ENCODE measurements at regions not wholly inside any gene's neighbourhood (a gene's known extent, or its start where the extent isn't known, plus 50 kb on each side); places are given as distances from the start of the nearest gene placed in this dataset.
"Not testable (repeated sequence)": the region's sequence is repeated elsewhere in the genome, so short reads cannot be mapped to it uniquely, and the experiment has no call there.

DNA sequence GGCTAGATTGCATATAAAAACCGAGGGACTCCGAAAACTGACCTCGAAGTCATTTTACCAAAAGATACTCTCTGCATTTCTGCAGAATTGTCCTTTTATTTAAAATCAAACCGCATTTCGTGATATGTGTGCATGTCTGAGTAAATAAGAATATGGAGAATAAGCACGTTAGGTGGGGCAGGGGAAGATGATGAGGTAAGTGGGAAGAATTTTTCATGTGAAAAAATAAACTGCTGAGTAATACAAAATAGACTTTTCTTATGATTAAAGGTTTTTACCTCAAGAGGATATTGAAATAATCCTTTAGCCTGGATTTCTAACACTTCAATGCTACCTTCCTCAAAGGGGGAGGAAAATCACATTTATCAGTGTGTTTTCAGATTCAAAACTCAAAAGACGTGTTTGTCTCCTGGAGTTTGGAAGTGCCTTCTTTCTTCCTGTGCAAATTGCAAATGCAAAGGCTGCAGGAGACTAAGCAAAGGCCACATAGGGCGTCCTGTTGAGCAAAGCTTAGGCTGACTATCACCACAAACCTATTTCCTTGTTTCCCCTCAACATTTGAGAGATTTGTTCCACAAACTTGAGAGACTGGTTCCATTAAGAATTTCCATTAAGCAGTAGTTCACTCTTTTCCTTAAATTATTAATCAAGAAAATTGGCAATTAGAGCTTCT lies 813.5 kb downstream of the MCTP2 start:
- H3K27me3 Mint-ChIP-seq: no peaks in the 10 kb centered on the region
- DNase-seq: no peak
- no peaks in the 10 kb centered on the region for H3K4me1 Mint-ChIP-seq (ENCODE audit: low read depth)
- no peaks in the 10 kb centered on the region for H3K36me3 Mint-ChIP-seq (ENCODE audit: low read depth)
- H3K4me3 Mint-ChIP-seq: no peak overlapping the region
- no peak overlapping the region for H3K27ac Mint-ChIP-seq
- peaks cover 21% of the 10 kb centered on the region for H3K9me3 Mint-ChIP-seq

DNA sequence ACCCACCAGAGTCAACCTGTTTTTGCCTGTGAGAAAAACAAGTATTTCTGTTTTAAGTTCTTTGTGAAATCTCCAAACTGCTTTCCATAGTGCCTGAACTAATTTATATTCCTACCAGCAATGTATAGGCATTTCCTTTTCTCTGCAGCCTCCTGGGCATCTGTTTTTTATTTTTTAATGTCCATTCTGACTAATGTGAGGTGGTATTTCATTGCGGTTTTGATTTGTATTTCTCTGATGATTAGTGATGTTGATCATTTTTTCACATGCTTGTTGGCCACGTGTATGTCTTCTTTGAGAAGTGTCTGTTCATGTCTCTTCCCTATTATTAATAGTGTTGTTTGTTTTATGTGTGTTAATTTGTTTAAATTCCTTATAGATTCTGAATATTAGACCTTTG lies 820.5 kb downstream of the MCTP2 start:
- no peaks in the 10 kb centered on the region for H3K27me3 Mint-ChIP-seq
- peaks cover 28% of the 10 kb centered on the region for H3K9me3 Mint-ChIP-seq
- DNase-seq: no peak
- no peaks in the 10 kb centered on the region for H3K36me3 Mint-ChIP-seq (ENCODE audit: low read depth)
- H3K4me1 Mint-ChIP-seq (ENCODE audit: low read depth): no peaks in the 10 kb centered on the region
- H3K27ac Mint-ChIP-seq: no peak overlapping the region
- no peak overlapping the region for H3K4me3 Mint-ChIP-seq

DNA sequence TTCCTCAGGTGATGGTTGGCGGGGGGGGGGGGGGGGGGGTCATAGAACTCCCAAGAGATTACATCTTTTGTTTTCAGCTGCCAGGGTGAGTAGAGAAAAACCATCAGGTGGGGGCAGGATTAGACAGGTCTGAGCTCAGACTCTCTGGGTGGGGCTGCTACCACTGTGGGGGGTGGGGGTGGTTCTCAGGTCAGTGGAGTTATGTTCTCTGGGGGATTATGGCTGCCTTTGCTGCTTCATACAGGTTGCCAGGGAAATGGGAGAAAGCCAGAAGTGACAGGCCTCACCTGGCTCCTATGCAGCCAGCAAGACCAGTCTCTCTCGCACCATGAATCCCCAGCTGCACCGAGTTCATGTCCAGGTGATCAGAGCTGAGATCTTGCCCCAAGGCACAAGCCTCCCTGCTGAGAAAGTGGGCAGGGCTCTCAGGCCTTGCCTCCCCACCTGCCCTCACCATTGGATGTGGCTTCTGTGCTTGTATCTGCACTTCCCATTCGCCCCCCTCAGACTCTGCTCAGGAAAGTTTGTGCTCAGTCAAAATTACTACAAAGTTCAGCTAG lies 828.1 kb downstream of the MCTP2 start:
- H3K9me3 Mint-ChIP-seq: peaks cover 16% of the 10 kb centered on the region

DNA sequence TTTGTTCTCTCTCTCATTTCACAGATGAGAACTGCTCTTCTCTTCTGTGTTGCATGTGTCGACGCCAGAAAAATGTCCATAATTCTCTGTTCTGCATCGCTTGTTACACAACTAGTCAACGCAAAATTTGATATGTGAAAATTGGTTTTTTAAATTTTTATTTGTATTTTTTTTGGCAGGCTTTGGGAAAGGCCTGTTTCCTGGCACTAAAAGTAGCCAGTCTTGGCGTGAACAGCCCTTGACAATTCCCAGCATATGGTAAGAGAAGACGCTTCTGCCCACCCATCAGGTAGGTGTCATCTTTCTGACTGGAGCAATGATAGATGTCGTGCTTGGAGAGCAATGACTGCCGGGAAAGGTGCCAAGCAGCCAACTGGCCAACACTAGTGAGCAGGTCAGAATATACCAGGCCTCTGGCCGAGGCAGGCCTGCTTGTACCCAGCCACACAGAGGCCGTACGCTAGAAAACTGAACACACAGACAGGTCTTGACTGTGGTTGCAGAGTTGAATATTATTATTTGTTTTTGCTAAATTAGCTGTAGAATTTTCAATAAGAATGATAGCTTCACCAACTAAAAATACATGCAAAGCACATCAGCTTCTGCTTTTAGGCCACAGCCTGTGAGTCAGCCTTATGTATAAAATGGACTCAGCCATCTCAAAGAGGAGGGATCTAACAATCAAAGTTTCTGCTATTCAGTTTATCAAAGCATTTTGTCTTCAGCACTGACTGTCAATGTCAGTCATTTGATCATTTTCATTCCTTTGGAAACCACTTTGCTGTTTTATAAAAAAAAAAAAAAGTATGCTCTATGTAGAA lies 837.5 kb downstream of the MCTP2 start:
- DNase-seq: no peak
- Mint-ChIP-seq H3K4me1 (ENCODE audit: low read depth) (no peaks in the 10 kb centered on the region), H3K27me3 (peaks cover 6% of the 10 kb centered on the region), H3K36me3 (ENCODE audit: low read depth) (no peaks in the 10 kb centered on the region), H3K4me3 (no peak overlapping the region), H3K9me3 (peaks cover 14% of the 10 kb centered on the region), H3K27ac (no peak overlapping the region)

More for the DNA sequence above, 828.1 kb downstream of the MCTP2 start:
- Mint-ChIP-seq H3K4me3 (no peak overlapping the region), H3K36me3 (ENCODE audit: low read depth) (no peaks in the 10 kb centered on the region), H3K27me3 (peaks cover 12% of the 10 kb centered on the region), H3K4me1 (ENCODE audit: low read depth) (no peaks in the 10 kb centered on the region), H3K27ac (no peak overlapping the region)
- no peak for DNase-seq

DNA sequence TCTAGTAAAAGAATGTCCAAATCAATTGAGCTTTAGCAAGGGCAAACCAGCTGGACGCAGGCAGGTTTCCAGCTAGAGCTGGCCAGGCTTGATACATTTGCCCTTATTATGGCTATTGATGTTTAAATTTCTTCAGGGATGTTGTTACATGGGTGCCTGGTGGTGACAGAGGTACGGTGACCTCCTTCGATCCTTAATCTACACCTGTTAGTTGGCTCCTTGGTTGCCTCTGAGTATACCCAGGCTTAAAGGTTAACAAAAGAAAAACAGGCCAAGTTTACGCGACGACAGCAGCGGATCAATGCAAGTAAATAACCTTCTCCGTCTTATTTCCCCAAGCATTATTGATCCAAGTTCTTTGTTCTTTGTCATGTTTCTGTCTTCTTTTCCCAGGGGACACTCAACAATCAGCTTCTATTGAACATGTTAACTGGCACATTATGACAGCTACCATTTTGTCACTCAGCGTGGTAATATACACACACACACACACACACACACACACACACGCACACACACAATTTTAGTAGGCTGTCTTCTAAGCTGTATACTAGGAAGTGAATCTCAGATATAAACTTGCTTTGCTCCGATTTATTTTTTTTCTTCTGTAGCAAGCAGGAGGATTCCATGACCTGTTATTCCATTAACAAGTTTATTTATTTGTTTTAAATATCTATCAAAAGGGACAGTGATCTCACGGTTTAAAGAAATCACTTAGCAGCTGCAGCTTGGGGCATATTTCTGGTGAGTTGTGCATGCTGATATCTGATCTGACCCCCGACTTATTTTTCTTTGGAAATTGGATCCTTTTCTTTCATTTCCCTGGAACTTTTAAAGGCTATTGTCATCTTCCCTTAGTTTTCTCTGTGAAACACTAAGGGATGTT lies 844.7 kb downstream of the MCTP2 start:
- Mint-ChIP-seq H3K27me3 (peaks cover 6% of the 10 kb centered on the region), H3K27ac (no peak overlapping the region), H3K4me3 (no peak overlapping the region), H3K36me3 (ENCODE audit: low read depth) (no peaks in the 10 kb centered on the region), H3K9me3 (peaks cover 5% of the 10 kb centered on the region), H3K4me1 (ENCODE audit: low read depth) (no peaks in the 10 kb centered on the region)
- no peak for DNase-seq

DNA sequence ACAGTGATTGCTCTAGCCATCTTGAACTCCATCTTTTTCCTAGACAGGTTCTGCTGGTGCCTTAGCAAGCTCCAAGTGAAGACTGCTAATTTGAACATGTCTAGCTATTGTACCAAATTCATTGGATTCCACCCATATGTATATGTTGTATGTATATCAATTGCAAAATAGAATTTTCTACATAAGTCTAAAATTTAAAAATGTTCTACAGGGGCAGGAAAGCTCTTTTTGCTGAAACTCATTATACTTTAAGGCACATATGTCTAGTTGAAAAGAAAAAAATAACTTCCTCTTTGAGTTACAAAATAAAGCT lies 845.3 kb downstream of the MCTP2 start:
- peaks cover 5% of the 10 kb centered on the region for H3K9me3 Mint-ChIP-seq
- peaks cover 6% of the 10 kb centered on the region for H3K27me3 Mint-ChIP-seq

DNA sequence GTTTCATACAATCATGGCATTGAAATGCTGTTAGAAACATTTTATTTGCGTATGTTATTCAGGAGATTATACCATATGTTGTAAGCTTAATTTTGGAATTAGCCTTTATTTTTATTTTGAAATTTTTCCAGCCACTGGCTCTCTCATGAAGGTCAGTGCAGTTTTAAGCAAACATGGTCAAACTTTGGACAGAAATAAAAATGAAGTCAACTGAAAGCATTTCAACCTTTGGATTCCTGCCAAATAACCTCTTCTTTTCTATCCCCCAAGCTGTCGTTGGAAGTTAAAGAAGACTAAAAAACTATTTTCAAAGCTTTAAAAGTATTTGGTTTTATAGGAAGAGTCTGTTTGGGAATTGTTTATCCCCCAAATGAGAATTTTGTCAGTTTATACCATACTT lies 846.6 kb downstream of the MCTP2 start:
- Mint-ChIP-seq H3K9me3 (peaks cover 5% of the 10 kb centered on the region), H3K4me3 (no peak overlapping the region), H3K27ac (no peak overlapping the region), H3K27me3 (no peaks in the 10 kb centered on the region), H3K4me1 (ENCODE audit: low read depth) (no peaks in the 10 kb centered on the region), H3K36me3 (ENCODE audit: low read depth) (no peaks in the 10 kb centered on the region)
- DNase-seq: no peak

More for the DNA sequence above, 845.3 kb downstream of the MCTP2 start:
- Mint-ChIP-seq H3K36me3 (ENCODE audit: low read depth) (no peaks in the 10 kb centered on the region), H3K4me1 (ENCODE audit: low read depth) (no peaks in the 10 kb centered on the region), H3K27ac (no peak overlapping the region), H3K4me3 (no peak overlapping the region)
- DNase-seq: no peak

DNA sequence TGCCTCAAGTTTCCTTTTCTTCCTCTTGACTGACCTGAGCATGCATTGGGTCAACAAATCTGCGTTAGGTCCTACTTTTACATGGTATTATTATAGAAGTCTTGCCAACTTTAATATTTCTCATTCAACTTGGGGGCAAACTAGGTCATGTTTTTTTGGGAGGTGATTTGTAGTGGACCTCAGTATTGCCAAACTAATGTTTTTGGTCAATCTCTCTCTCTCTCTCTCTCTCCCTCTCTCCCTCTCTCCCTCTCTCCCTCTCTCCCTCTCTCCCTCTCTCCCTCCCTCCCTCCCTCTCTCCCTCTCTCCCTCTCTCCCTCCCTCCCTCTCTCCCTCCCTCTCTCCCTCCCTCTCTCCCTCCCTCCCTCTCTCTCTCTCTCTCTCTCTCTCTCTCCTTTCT lies 848.9 kb downstream of the MCTP2 start:
- not testable (repeated sequence) for DNase-seq; H3K4me3 Mint-ChIP-seq; H3K36me3 Mint-ChIP-seq (ENCODE audit: low read depth); H3K4me1 Mint-ChIP-seq (ENCODE audit: low read depth); H3K27ac Mint-ChIP-seq; H3K27me3 Mint-ChIP-seq; H3K9me3 Mint-ChIP-seq

DNA sequence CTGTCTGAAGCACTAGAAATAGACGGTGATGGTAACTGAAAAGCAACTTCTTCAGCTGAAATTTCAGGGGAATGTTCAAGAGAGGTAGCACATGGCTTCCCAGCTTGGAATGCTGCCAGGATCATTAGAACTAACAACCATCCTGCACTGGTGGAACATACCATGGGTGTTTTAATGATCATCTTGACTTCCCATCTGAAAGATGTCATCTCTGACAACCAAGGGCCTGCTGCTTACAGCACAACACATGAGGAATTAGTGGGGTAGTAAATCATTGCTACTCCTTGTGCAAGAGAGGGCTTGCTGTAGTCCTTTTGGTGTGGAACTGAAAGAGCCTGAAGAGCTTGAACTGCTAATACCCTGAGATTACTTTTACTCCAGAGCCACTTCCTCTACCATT lies 853.7 kb downstream of the MCTP2 start:
- no peak for DNase-seq
- H3K4me1 Mint-ChIP-seq (ENCODE audit: low read depth): no peaks in the 10 kb centered on the region
- no peaks in the 10 kb centered on the region for H3K27me3 Mint-ChIP-seq

DNA sequence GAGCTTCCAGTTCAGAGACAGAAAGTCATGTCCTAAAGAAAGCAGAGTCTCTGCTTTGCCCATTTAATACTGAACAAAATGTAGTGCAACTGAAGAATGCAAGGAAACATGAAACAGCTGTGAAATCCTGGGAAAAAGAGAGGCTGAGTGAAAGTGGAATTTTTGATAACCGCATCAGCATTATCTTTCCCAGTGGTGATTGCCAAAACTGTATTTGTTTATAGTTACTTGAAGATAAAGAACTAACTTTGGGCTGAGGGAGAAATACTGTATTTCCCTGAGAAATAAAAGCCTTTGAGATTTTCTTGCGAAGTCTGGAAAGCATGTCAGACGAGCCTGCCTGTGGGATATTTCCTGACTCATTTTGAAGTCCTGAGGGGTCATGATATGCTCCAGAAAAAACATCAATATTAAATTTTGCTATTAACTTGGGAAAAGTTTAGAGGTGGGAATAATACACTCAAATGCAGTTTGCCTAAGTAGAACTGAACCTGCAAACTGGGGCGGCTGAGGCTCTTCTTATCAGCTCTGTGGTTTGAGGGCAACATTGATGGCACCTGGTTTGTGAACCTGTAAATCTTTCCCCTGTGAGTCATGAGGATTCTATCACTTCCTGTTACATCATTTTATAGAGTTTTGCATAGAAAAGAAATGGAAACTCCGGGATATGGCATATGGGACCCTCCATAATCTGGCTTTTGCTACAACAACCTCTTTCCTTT lies 855.3 kb downstream of the MCTP2 start:
- no peak for DNase-seq
- no peaks in the 10 kb centered on the region for H3K36me3 Mint-ChIP-seq (ENCODE audit: low read depth)

More for the DNA sequence above, 853.7 kb downstream of the MCTP2 start:
- Mint-ChIP-seq H3K27ac (no peak overlapping the region), H3K36me3 (ENCODE audit: low read depth) (no peaks in the 10 kb centered on the region), H3K9me3 (peaks cover 2% of the 10 kb centered on the region), H3K4me3 (no peak overlapping the region)

DNA sequence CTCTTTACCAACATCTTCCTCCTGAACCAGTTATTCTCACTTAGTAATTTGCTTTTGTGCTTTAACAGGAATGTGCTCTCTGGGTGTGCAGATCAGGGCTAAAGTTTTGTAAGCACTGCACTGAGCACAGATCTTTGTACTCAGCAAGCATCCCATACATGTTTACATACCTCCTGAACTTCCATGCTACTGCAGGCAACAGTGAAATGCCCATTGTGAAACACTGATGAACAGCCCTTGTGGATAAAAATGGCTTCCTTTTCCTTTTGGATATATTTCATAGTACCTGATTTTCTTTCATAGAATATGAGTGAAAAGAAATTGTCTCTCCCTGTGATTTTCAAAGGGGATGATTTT lies 855.9 kb downstream of the MCTP2 start:
- no peaks in the 10 kb centered on the region for H3K9me3 Mint-ChIP-seq
- no peaks in the 10 kb centered on the region for H3K4me1 Mint-ChIP-seq (ENCODE audit: low read depth)
- no peak overlapping the region for H3K27ac Mint-ChIP-seq
- no peaks in the 10 kb centered on the region for H3K36me3 Mint-ChIP-seq (ENCODE audit: low read depth)
- H3K4me3 Mint-ChIP-seq: no peak overlapping the region
- H3K27me3 Mint-ChIP-seq: no peaks in the 10 kb centered on the region
- no peak for DNase-seq

More for the DNA sequence above, 855.3 kb downstream of the MCTP2 start:
- H3K27ac Mint-ChIP-seq: no peak overlapping the region
- H3K4me1 Mint-ChIP-seq (ENCODE audit: low read depth): no peaks in the 10 kb centered on the region
- H3K27me3 Mint-ChIP-seq: no peaks in the 10 kb centered on the region
- H3K9me3 Mint-ChIP-seq: no peaks in the 10 kb centered on the region
- no peak overlapping the region for H3K4me3 Mint-ChIP-seq

DNA sequence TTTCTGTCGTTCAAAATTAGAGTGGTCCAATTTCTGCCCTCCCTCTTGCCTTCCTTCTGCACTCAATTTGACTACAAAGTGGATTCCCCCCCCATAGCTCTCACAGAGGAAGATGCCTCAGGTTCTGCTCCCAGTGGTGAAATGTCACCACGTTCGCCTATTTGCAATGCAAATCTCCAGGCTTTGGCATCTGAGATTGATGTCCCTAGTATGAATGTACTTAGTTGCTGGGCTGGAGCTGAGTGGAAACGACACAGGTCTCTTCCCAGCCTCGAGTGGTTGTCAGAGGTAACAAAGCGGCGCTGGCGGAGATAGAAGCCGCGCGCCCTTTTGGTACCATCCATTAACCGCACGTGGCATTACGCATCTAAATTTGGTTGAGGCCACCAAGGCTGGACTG lies 860.1 kb downstream of the MCTP2 start:
- no peaks in the 10 kb centered on the region for H3K27me3 Mint-ChIP-seq
- no peaks in the 10 kb centered on the region for H3K9me3 Mint-ChIP-seq
- no peaks in the 10 kb centered on the region for H3K36me3 Mint-ChIP-seq (ENCODE audit: low read depth)
- H3K4me3 Mint-ChIP-seq: no peak overlapping the region
- no peak overlapping the region for H3K27ac Mint-ChIP-seq
- no peaks in the 10 kb centered on the region for H3K4me1 Mint-ChIP-seq (ENCODE audit: low read depth)
- no peak for DNase-seq

DNA sequence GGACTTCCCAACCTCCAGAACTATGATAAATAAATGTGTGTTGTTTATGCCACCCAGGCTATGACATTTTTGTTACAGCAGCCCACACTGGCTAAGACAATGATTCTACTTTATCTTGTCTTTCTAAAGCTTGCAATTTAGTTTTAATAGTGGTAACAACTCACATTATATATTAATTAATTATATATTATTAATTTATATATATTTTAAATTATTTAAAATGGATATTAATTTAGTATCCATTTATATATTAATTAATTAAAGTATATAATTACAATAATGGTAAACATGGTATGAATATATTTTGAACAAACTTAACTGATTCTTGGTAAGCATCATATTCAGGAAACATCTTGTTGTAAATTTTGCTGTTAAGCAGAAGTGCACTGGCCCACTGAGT lies 863.9 kb downstream of the MCTP2 start:
- Mint-ChIP-seq H3K36me3 (ENCODE audit: low read depth) (no peaks in the 10 kb centered on the region), H3K27me3 (no peaks in the 10 kb centered on the region), H3K4me1 (ENCODE audit: low read depth) (no peaks in the 10 kb centered on the region), H3K4me3 (no peak overlapping the region), H3K9me3 (no peaks in the 10 kb centered on the region), H3K27ac (no peak overlapping the region)
- DNase-seq: no peak

DNA sequence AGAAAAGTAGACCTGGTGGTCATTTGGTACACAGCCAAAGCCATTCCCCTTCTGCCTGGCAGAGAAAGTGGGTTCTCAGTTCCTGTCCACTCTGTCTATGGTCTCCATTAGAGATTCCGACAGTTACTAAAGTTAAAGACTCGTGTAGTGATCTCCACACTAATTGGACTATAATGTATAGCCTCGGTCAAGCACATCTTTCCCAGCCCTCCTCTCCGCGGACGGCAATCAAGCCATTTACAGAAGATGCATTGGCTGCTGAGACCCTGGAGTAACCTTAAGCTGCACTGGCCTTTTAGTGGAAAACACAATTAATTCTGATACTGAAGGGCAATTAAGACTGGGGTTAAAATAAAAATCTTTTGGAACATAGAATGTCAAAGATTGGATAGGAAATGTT lies 865.3 kb downstream of the MCTP2 start:
- no peak overlapping the region for H3K4me3 Mint-ChIP-seq
- no peaks in the 10 kb centered on the region for H3K27me3 Mint-ChIP-seq
- no peak overlapping the region for H3K27ac Mint-ChIP-seq
- H3K4me1 Mint-ChIP-seq (ENCODE audit: low read depth): no peaks in the 10 kb centered on the region
- no peaks in the 10 kb centered on the region for H3K36me3 Mint-ChIP-seq (ENCODE audit: low read depth)
- H3K9me3 Mint-ChIP-seq: no peaks in the 10 kb centered on the region
- DNase-seq: no peak
